OCI-LY7 (cell line): ENCODE measurements at regions not wholly inside any gene's neighbourhood (a gene's known extent, or its start where the extent isn't known, plus 50 kb on each side); places are given as distances from the start of the nearest gene placed in this dataset.

ENCODE experiments used
- BruUV-seq: library from RNA; stranded (reverse); fragments of 400-500 nt; replicated peaks from 2 replicates; lab custom pipeline; 2021; lab: Mats Ljungman, UMichigan
- CTCF ChIA-PET: fragments of 300-600 bp; sonication (Branson Sonifier 250); formaldehyde crosslinking; loops from one replicate; lab custom pipeline; 2022; ENCODE audit warnings: antibody characterized with exemption; ENCODE audit not compliant: unreplicated experiment; lab: Charles Lee
- POLR2A ChIA-PET: fragments of 300-600 bp; sonication (Branson Sonifier 250); formaldehyde crosslinking; loops from one replicate; lab custom pipeline; 2022; ENCODE audit warnings: antibody characterized with exemption; lab: Charles Lee
- DNase-seq: peaks from one replicate; pipeline ENCODE4 v3.0.0-alpha.2; 2015; ENCODE audit warnings: low spot score
- H2AFZ ChIP-seq: fragments of 200-600 bp; sonication (generic), shearing (Covaris generic); 2 replicates; pipeline ENCODE4 v1.6.1; 2014; ENCODE audit warnings: mild to moderate bottlenecking, antibody characterized with exemption, low read length, moderate library complexity
- H3K27ac ChIP-seq: fragments of 200-600 bp; sonication (generic); 2 replicates; pipeline ENCODE4 v1.5.1; 2014; ENCODE audit warnings: mixed run types, low read depth, mild to moderate bottlenecking, moderate library complexity, low read length, inconsistent platforms; ENCODE audit not compliant: poor library complexity, severe bottlenecking
- H3K36me3 ChIP-seq: fragments of 200-600 bp; sonication (generic); 2 replicates; pipeline ENCODE4 v1.6.1; 2014; ENCODE audit warnings: mild to moderate bottlenecking, antibody characterized with exemption, low read length, moderate library complexity, mixed read lengths; ENCODE audit not compliant: insufficient read depth
- H3K4me1 ChIP-seq: fragments of 200-600 bp; sonication (generic); 2 replicates; pipeline ENCODE4 v1.5.1; 2014; ENCODE audit warnings: mild to moderate bottlenecking, low read length; ENCODE audit not compliant: insufficient read depth, poor library complexity, severe bottlenecking
- H3K4me2 ChIP-seq: fragments of 200-600 bp; sonication (generic); 2 replicates; pipeline ENCODE4 v1.6.1; 2014; ENCODE audit warnings: mild to moderate bottlenecking, low read length
- H3K4me3 ChIP-seq: fragments of 200-600 bp; sonication (generic); 2 replicates; pipeline ENCODE4 v1.5.1; 2014; ENCODE audit warnings: mild to moderate bottlenecking, low read depth, low read length; ENCODE audit not compliant: poor library complexity, severe bottlenecking
- H3K79me2 ChIP-seq: fragments of 200-600 bp; sonication (generic); 2 replicates; pipeline ENCODE4 v1.6.1; 2016; ENCODE audit warnings: low read depth, mild to moderate bottlenecking, low read length, moderate library complexity, mixed read lengths; ENCODE audit not compliant: insufficient read depth
- H3K9me2 ChIP-seq: fragments of 200-600 bp; sonication (generic); 2 replicates; pipeline ENCODE4 v1.6.1; 2016; ENCODE audit warnings: mild to moderate bottlenecking, low read length, mixed read lengths; ENCODE audit not compliant: insufficient read depth
- H3K9me3 ChIP-seq: fragments of 200-600 bp; sonication (generic); 2 replicates; pipeline ENCODE4 v1.6.1; 2014; ENCODE audit warnings: mild to moderate bottlenecking, mixed run types, low read length, mixed read lengths
- H4K20me1 ChIP-seq: fragments of 200-600 bp; sonication (generic); 2 replicates; pipeline ENCODE4 v1.6.1; 2014; ENCODE audit warnings: mild to moderate bottlenecking, antibody characterized with exemption, low read length, moderate library complexity, mixed read lengths; ENCODE audit not compliant: insufficient read depth
- EZH2phosphoT487 ChIP-seq: fragments of 200-600 bp; sonication (generic); IDR thresholded peaks from 2 replicates; pipeline ENCODE4 v1.6.1; 2018; ENCODE audit warnings: low read depth, borderline replicate concordance, mild to moderate bottlenecking, mixed run types, antibody characterized with exemption, low read length, moderate library complexity, mixed read lengths
- intact Hi-C: fragments of 100-400 bp; cut with micrococcal nuclease; formaldehyde crosslinking; loops from one replicate; pipeline ENCODE4 v1.10.0; 2022; ENCODE audit not compliant: unreplicated experiment
- TF ChIP-seq, protein P1 (sequence below): fragments of 200-600 bp; sonication (generic); conservative IDR thresholded peaks from 2 replicates; pipeline ENCODE4 v1.5.1; 2014; ENCODE audit warnings: mild to moderate bottlenecking, antibody characterized with exemption, low read length, moderate library complexity, mixed read lengths

DNA sequence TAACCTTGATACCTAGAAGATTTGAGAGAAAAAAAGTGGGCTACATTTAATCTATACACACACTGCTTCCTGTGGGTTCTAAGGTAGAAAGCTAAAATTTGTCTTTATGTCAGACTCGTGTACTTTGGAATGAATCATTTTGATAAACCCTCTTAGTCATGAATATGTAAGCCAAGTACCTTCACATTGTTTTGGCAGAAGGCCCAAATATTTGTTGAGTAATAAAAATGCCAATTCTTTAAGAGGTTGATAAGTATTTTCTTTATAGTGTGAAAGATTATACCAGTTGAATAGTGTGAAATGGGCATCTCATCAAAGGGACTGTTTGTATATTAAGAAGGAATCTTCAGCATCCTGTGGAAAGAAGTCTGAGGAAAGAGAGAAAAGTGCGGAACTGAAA lies 1464.7 kb upstream of the ZEB2 start:
- no peak overlapping the region for H2AFZ ChIP-seq
- H3K4me1 ChIP-seq, result no peaks in the 10 kb centered on the region
- ChIA-PET CTCF (no interaction called here), POLR2A (no interaction called here)
- no TSS peak for BruUV-seq
- TF ChIP-seq, protein P1, sequence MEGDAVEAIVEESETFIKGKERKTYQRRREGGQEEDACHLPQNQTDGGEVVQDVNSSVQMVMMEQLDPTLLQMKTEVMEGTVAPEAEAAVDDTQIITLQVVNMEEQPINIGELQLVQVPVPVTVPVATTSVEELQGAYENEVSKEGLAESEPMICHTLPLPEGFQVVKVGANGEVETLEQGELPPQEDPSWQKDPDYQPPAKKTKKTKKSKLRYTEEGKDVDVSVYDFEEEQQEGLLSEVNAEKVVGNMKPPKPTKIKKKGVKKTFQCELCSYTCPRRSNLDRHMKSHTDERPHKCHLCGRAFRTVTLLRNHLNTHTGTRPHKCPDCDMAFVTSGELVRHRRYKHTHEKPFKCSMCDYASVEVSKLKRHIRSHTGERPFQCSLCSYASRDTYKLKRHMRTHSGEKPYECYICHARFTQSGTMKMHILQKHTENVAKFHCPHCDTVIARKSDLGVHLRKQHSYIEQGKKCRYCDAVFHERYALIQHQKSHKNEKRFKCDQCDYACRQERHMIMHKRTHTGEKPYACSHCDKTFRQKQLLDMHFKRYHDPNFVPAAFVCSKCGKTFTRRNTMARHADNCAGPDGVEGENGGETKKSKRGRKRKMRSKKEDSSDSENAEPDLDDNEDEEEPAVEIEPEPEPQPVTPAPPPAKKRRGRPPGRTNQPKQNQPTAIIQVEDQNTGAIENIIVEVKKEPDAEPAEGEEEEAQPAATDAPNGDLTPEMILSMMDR, result no peak
- no peak for TF ChIP-seq EZH2phosphoT487
- H3K9me2 ChIP-seq, result no peaks in the 10 kb centered on the region
- no peaks in the 10 kb centered on the region for H3K79me2 ChIP-seq
- no peaks in the 10 kb centered on the region for H3K9me3 ChIP-seq
- no peak overlapping the region for H3K27ac ChIP-seq
- H3K4me3 ChIP-seq, result no peak overlapping the region
- no peaks in the 10 kb centered on the region for H4K20me1 ChIP-seq
- no peak for DNase-seq
- H3K4me2 ChIP-seq, result no peak overlapping the region
- no peaks in the 10 kb centered on the region for H3K36me3 ChIP-seq
- intact Hi-C loops, result no loop called here

DNA sequence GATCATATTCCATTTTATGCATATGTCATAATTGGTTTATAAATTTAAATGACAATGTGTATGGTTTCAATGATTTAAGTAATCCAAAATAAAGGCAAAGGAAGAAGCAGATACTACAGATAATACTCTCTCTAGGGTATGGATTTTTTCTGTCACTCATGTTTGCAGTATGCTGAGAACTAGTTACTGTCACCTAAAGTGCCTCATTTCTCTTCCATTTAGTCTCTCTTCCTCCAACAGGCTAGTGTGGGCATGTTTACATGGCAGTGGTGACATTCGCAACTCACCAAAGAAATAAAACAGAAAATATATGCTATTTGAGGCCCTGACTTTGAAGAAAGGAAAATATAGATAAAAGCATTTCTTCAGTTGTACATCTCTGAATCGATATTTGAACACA lies 1460.4 kb upstream of the ZEB2 start:
- Histone ChIP-seq H3K9me3 (no peaks in the 10 kb centered on the region), H3K79me2 (no peaks in the 10 kb centered on the region), H3K36me3 (no peaks in the 10 kb centered on the region), H3K4me3 (no peak overlapping the region), H3K4me1 (no peaks in the 10 kb centered on the region), H3K4me2 (no peak overlapping the region), H4K20me1 (no peaks in the 10 kb centered on the region), H2AFZ (no peak overlapping the region), H3K9me2 (no peaks in the 10 kb centered on the region), H3K27ac (no peak overlapping the region)
- TF ChIP-seq, protein P1, result no peak
- TF ChIP-seq EZH2phosphoT487, result no peak
- ChIA-PET POLR2A (no interaction called here), CTCF (no interaction called here)
- no peak for DNase-seq
- intact Hi-C loops, result no loop called here
- BruUV-seq, result no TSS peak

DNA sequence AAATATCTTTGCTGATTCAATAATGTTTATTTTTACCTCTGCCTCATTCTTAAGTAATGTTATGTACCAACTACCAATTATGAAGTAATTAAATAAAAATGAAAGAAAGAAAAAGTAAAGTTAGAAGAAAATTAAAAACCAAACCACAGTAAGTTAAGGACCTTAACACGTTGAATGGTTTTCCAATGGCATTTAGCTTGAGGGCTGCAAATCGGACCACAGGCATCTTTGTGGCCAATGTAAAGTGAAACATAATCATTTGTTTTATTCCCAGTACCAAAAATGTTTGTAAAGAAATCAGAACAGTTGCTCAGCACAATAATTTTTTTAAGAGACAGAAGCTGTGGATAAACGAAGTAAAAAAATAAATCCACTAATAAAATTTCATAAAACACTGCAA lies 1455.5 kb upstream of the ZEB2 start:
- ChIA-PET CTCF (no interaction called here), POLR2A (no interaction called here)
- DNase-seq, result no peak
- Histone ChIP-seq H2AFZ (no peak overlapping the region), H3K4me3 (no peak overlapping the region), H3K4me1 (no peaks in the 10 kb centered on the region), H3K36me3 (no peaks in the 10 kb centered on the region), H3K4me2 (no peak overlapping the region), H3K9me3 (no peaks in the 10 kb centered on the region), H3K79me2 (no peaks in the 10 kb centered on the region), H3K27ac (no peak overlapping the region), H4K20me1 (no peaks in the 10 kb centered on the region), H3K9me2 (no peaks in the 10 kb centered on the region)
- no TSS peak for BruUV-seq
- TF ChIP-seq EZH2phosphoT487, result no peak
- TF ChIP-seq, protein P1, result no peak
- intact Hi-C loops, result no loop called here
